HL-60 (cell line): ENCODE measurements at regions not wholly inside any gene's neighbourhood (a gene's known extent, or its start where the extent isn't known, plus 50 kb on each side); places are given as distances from the start of the nearest gene placed in this dataset.

ENCODE experiments used
- DNase-seq, 2 experiments: peaks; one replicate each; pipeline ENCODE4 v3.0.0-alpha.2; 2010 to 2020; ENCODE audit warnings: low read depth in 1 of 2, low spot score in 1 of 2
- H3K27ac ChIP-seq: fragments of 250-450 bp; sonication (Bioruptor Pico); replicated peaks from 2 replicates; pipeline ENCODE4 v1.5.1; 2020; ENCODE audit warnings: mild to moderate bottlenecking, moderate library complexity
- H3K27me3 ChIP-seq: fragments of 250-450 bp; sonication (Bioruptor Pico); 2 replicates; pipeline ENCODE4 v1.5.1; 2021; ENCODE audit warnings: mild to moderate bottlenecking, moderate library complexity; ENCODE audit not compliant: insufficient read depth, poor library complexity, severe bottlenecking
- H3K4me3 ChIP-seq: replicated peaks from 2 replicates; pipeline ENCODE4 v1.5.1; 2011; ENCODE audit warnings: mild to moderate bottlenecking, control low read depth, low read length; ENCODE audit not compliant: insufficient read depth
- GABPA ChIP-seq: IDR thresholded peaks from 2 replicates; pipeline ENCODE4 v1.6.1; 2012; ENCODE audit warnings: low read depth
- POLR2AphosphoS5 ChIP-seq: IDR thresholded peaks from 2 replicates; pipeline ENCODE4 v1.6.1; 2012; ENCODE audit warnings: low read depth
- SPI1 ChIP-seq: IDR thresholded peaks from 2 replicates; pipeline ENCODE4 v1.6.1; 2012; ENCODE audit warnings: low read depth, mild to moderate bottlenecking, borderline replicate concordance
- TF ChIP-seq, protein P1 (sequence below): IDR thresholded peaks from one replicate; pipeline ENCODE4 v1.5.1; 2011; ENCODE audit warnings: low read length, control low read depth, inconsistent platforms; ENCODE audit not compliant: insufficient read depth
- TF ChIP-seq, protein P2 (sequence below): IDR thresholded peaks from 2 replicates; pipeline ENCODE4 v1.6.1; 2012; ENCODE audit warnings: low read depth; ENCODE audit not compliant: insufficient replicate concordance

DNA sequence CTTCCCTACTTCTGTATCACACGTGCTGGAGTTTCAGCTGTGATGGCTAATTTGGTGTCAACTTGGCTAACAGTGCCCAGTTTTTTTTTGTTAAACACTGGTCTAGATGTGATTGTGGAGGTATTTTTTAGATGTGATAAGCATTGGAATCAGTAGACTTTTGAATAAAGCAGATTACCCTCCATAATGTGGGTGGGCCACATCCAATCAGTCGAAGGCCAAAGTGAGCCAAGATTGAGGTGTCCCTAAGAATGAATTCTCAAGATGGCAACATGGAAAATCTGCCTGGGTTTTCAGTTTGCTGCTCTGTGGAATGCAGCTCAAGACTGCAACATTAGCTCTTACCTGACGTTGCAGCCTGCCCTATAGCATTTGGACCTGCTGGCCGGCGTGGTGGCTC lies 68.8 kb upstream of the AGBL1 start:
- no peak for DNase-seq
- H3K4me3 ChIP-seq: no peak overlapping the region
- H3K27me3 ChIP-seq: no peaks in the 10 kb centered on the region
- H3K27ac ChIP-seq: no peak overlapping the region
- TF ChIP-seq, protein P1, sequence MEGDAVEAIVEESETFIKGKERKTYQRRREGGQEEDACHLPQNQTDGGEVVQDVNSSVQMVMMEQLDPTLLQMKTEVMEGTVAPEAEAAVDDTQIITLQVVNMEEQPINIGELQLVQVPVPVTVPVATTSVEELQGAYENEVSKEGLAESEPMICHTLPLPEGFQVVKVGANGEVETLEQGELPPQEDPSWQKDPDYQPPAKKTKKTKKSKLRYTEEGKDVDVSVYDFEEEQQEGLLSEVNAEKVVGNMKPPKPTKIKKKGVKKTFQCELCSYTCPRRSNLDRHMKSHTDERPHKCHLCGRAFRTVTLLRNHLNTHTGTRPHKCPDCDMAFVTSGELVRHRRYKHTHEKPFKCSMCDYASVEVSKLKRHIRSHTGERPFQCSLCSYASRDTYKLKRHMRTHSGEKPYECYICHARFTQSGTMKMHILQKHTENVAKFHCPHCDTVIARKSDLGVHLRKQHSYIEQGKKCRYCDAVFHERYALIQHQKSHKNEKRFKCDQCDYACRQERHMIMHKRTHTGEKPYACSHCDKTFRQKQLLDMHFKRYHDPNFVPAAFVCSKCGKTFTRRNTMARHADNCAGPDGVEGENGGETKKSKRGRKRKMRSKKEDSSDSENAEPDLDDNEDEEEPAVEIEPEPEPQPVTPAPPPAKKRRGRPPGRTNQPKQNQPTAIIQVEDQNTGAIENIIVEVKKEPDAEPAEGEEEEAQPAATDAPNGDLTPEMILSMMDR: no peak
- TF ChIP-seq, protein P2, sequence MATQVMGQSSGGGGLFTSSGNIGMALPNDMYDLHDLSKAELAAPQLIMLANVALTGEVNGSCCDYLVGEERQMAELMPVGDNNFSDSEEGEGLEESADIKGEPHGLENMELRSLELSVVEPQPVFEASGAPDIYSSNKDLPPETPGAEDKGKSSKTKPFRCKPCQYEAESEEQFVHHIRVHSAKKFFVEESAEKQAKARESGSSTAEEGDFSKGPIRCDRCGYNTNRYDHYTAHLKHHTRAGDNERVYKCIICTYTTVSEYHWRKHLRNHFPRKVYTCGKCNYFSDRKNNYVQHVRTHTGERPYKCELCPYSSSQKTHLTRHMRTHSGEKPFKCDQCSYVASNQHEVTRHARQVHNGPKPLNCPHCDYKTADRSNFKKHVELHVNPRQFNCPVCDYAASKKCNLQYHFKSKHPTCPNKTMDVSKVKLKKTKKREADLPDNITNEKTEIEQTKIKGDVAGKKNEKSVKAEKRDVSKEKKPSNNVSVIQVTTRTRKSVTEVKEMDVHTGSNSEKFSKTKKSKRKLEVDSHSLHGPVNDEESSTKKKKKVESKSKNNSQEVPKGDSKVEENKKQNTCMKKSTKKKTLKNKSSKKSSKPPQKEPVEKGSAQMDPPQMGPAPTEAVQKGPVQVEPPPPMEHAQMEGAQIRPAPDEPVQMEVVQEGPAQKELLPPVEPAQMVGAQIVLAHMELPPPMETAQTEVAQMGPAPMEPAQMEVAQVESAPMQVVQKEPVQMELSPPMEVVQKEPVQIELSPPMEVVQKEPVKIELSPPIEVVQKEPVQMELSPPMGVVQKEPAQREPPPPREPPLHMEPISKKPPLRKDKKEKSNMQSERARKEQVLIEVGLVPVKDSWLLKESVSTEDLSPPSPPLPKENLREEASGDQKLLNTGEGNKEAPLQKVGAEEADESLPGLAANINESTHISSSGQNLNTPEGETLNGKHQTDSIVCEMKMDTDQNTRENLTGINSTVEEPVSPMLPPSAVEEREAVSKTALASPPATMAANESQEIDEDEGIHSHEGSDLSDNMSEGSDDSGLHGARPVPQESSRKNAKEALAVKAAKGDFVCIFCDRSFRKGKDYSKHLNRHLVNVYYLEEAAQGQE: no peak
- TF ChIP-seq GABPA (no peak), SPI1 (no peak), POLR2AphosphoS5 (no peak)

DNA sequence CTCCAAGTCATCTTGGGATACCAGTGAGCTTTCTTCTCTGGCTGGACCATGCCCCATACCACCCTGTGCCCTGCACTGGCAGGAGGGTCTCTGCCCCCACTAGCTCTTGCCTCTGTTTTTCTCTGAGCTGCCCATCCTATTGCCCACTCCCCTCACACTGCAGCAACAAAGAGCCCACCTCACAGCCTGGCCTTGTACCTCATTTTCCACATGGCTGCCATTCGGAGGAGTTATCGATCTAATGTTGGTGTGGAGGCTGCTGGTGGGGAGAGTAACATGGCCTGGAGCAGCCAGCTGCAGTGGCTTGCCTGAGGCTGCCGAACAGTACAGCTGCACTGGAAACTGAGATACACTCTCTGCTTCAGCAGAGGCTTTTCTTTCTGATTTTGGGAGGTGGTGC lies 65.7 kb upstream of the AGBL1 start:
- Histone ChIP-seq H3K27ac (no peak overlapping the region), H3K27me3 (no peaks in the 10 kb centered on the region), H3K4me3 (no peak overlapping the region)
- TF ChIP-seq, protein P1: no peak
- TF ChIP-seq GABPA: no peak
- DNase-seq: no peak

DNA sequence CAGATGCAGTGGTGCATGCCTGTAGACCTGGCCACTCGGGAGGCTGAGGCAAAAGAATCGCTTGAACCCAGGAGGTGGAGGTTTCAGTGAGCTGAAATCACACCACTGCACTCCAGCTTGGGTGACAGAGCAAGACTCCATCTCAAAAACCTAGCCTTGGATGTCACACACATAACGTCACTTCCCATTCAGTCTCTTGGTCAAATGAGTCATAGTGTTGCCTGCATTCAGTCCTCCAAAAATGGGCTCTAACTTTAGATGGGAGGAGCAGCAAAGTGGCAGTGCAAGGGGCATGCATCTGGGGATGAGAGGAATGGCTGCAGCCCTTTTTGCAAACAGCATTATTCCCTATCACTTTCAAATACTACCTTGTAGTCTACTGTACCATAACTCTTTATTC lies 62.9 kb upstream of the AGBL1 start:
- Histone ChIP-seq H3K27ac (no peak overlapping the region), H3K27me3 (no peaks in the 10 kb centered on the region), H3K4me3 (no peak overlapping the region)
- TF ChIP-seq POLR2AphosphoS5 (no peak), SPI1 (no peak), GABPA (no peak)
- TF ChIP-seq, protein P2: no peak
- TF ChIP-seq, protein P1: no peak
- no peak for DNase-seq

DNA sequence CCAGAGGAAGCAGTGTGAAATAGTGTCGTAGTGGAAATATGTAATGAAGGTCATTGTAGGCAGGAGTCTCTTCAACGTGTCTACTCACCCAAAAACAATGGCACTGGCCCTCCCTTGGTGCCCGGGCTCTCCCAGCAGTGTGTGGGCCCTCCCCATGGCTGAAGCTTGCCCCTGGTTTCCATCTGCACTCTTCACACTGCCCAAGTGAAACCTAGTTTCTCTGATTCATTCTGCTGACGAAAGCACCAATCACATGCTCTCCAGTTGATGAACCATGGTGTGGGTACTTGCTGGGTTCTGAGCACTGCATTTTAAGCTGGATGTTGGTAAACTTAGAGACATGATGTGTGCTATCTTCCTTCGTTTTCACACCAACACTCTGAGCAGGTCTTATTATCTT lies 61.0 kb upstream of the AGBL1 start:
- DNase-seq: no peak
- TF ChIP-seq POLR2AphosphoS5: no peak
- TF ChIP-seq, protein P2: no peak
- no peak overlapping the region for H3K27ac ChIP-seq
- no peak overlapping the region for H3K4me3 ChIP-seq
- no peaks in the 10 kb centered on the region for H3K27me3 ChIP-seq
